ENCODE measurements at regions not wholly inside any gene's neighbourhood (a gene's known extent, or its start where the extent isn't known, plus 50 kb on each side); places are given as distances from the start of the nearest gene placed in this dataset.

- TF ChIP-seq CTCF (IDR thresholded peaks at IDR 0.05) (no peak), SIN3A (IDR thresholded peaks at IDR 0.05; ENCODE audit: borderline replicate concordance, insufficient read depth, low read depth, low read length) (no peak)
These were observed 239.3 kb upstream of the PRDM9 start for GRCh38 chr5:23268136-23268535.
